ENCODE measurements at regions not wholly inside any gene's neighbourhood (a gene's known extent, or its start where the extent isn't known, plus 50 kb on each side); places are given as distances from the start of the nearest gene placed in this dataset.

DNA sequence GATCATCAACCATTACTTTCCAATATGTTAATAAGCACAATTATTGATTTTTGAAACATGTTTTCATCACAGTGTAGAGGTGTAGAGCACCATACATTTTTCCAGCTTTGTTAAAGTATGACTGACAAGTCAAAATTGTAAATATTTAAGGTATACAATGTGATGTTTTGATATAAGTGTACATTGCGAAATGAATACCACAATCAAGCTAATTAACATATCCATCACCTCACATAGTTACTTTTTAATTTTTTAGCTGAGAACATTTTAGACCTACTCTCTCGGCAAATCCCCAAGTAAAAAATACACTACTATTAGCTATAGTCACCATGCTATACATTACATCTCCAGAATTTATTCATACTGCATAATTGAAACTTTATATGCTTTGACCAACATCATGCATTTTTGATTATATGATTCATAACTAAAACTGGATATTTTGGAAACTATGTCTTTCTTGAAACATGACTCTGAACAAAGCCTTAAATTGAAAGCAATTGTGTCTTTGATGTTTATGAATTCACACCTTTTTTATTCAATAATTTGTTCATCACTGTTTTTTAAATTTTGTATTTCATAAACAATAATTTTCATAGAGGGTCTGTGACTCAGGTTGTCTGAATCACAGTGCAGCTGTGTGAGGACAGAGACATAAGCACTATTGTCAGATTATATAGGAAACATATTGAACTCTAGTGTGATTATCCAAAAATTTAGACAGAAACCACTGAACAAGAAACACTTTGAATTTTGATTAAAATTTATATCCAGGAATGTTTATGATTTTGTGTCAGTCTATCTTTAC, 486.1 kb downstream of the SEMA3D start:
- Histone ChIP-seq H3K79me2 (replicated peaks; ENCODE audit: insufficient read depth) (no peaks in the 10 kb centered on the region), H3K4me1 (ENCODE audit: insufficient read depth) (no peaks in the 10 kb centered on the region), H3K9me2 (ENCODE audit: insufficient read depth) (no peaks in the 10 kb centered on the region; the same call in 1 of the 2 replicates), H3K36me3 (ENCODE audit: insufficient read depth) (no peaks in the 10 kb centered on the region), H3K4me3 (no peak overlapping the region), H2AFZ (no peak overlapping the region), H3K27me3 (ENCODE audit: insufficient read depth) (no peaks in the 10 kb centered on the region), H3K4me2 (no peak overlapping the region), H3K27ac (ENCODE audit: low read depth) (no peak overlapping the region), H4K20me1 (replicated peaks; ENCODE audit: insufficient read depth) (no peaks in the 10 kb centered on the region), H3F3A (replicated peaks; ENCODE audit: low read depth) (no peaks in the 10 kb centered on the region)
- Mint-ChIP-seq H3K4me3 (no peak overlapping the region), H3K9me3 (no peaks in the 10 kb centered on the region; the same call in 2 of the 3 replicates), H3K27me3 (ENCODE audit: insufficient read depth, low read depth, poor library complexity) (no peaks in the 10 kb centered on the region), H3K4me1 (no peaks in the 10 kb centered on the region), H3K36me3 (ENCODE audit: low read depth) (no peaks in the 10 kb centered on the region), H3K27ac (no peak overlapping the region)
- DNase-seq (ENCODE audit: low spot score) (no peak), ATAC-seq (no peak)
- TF ChIP-seq NANOG (IDR thresholded peaks at IDR 0.05; ENCODE audit: borderline replicate concordance) (no peak), ETS1 (IDR thresholded peaks at IDR 0.05) (no peak), ZNF331 (CRISPR knock-in tag; IDR thresholded peaks at IDR 0.05; ENCODE audit: low read depth) (no peak), REST (IDR thresholded peaks at IDR 0.05; ENCODE audit: unreplicated experiment) (no peak), POLR2AphosphoS5 (IDR thresholded peaks at IDR 0.05; ENCODE audit: low read depth) (no peak), CREB1 (CRISPR knock-in tag; IDR thresholded peaks at IDR 0.05; ENCODE audit: low read depth) (no peak), ZNF462 (CRISPR knock-in tag; IDR thresholded peaks at IDR 0.05) (no peak), JUNB (IDR thresholded peaks at IDR 0.05; ENCODE audit: unreplicated experiment) (no peak), EZH2phosphoT487 (IDR thresholded peaks at IDR 0.05; ENCODE audit: unreplicated experiment) (no peak), EZH2 (IDR thresholded peaks at IDR 0.05; ENCODE audit: low read depth, unreplicated experiment) (no peak), STAT1 (IDR thresholded peaks at IDR 0.05; ENCODE audit: unreplicated experiment) (no peak)
- TF ChIP-seq, protein P1, sequence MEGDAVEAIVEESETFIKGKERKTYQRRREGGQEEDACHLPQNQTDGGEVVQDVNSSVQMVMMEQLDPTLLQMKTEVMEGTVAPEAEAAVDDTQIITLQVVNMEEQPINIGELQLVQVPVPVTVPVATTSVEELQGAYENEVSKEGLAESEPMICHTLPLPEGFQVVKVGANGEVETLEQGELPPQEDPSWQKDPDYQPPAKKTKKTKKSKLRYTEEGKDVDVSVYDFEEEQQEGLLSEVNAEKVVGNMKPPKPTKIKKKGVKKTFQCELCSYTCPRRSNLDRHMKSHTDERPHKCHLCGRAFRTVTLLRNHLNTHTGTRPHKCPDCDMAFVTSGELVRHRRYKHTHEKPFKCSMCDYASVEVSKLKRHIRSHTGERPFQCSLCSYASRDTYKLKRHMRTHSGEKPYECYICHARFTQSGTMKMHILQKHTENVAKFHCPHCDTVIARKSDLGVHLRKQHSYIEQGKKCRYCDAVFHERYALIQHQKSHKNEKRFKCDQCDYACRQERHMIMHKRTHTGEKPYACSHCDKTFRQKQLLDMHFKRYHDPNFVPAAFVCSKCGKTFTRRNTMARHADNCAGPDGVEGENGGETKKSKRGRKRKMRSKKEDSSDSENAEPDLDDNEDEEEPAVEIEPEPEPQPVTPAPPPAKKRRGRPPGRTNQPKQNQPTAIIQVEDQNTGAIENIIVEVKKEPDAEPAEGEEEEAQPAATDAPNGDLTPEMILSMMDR (conservative IDR thresholded peaks at IDR 0.05; ENCODE audit: low read depth in 2 of 2) = no peak

All from GM23338 (cell line).